K562 (cell line): ENCODE measurements at regions not wholly inside any gene's neighbourhood (a gene's known extent, or its start where the extent isn't known, plus 50 kb on each side); places are given as distances from the start of the nearest gene placed in this dataset.

Experiments
- GTF2F1 ChIP-seq: IDR thresholded peaks from 2 replicates; pipeline ENCODE4 v1.6.1; 2011; ENCODE audit warnings: low read depth, low read length, improper control_type of control experiment
- POLR2AphosphoS2 ChIP-seq: IDR thresholded peaks from 2 replicates; pipeline ENCODE4 v1.6.1; 2012; ENCODE audit warnings: low read length, improper control_type of control experiment
- ZBTB40 ChIP-seq, 2 experiments: fragments of 450-650 bp in 1 of 2; sonication (generic) in 1 of 2; formaldehyde crosslinking in 1 of 2; IDR thresholded peaks; 2 replicates each; pipeline versions ENCODE4 v1.7.1 to v1.9.0; 2016 to 2022; ENCODE audit warnings: inconsistent platforms in 1 of 2, mild to moderate bottlenecking in 1 of 2, missing genetic modification reagents in 1 of 2
- ZNF282 ChIP-seq: sonication (generic); formaldehyde crosslinking; IDR thresholded peaks from 2 replicates; pipeline ENCODE4 v1.8.1; 2023; ENCODE audit warnings: missing genetic modification reagents

- TF ChIP-seq ZBTB40 (IDR thresholded peaks at IDR 0.05) (no peak), ZBTB40 (CRISPR knock-in tag; IDR thresholded peaks at IDR 0.05) (no peak), ZNF282 (no peak), POLR2AphosphoS2 (no peak), GTF2F1 (no peak)
Measured at GRCh38 chr5:3856036-3856435, 260.4 kb downstream of the IRX1 start (continued).
